NCI-H748 treated with DMSO at 0.1 percent for 48 hours (cell line): ENCODE measurements at regions not wholly inside any gene's neighbourhood (a gene's known extent, or its start where the extent isn't known, plus 50 kb on each side); places are given as distances from the start of the nearest gene placed in this dataset.
"Not testable (repeated sequence)": the region's sequence is repeated elsewhere in the genome, so short reads cannot be mapped to it uniquely, and the experiment has no call there.

Source experiments
- DNase-seq: peaks from one replicate; lab custom pipeline; 2025; lab: John Stamatoyannopoulos, UW

DNA sequence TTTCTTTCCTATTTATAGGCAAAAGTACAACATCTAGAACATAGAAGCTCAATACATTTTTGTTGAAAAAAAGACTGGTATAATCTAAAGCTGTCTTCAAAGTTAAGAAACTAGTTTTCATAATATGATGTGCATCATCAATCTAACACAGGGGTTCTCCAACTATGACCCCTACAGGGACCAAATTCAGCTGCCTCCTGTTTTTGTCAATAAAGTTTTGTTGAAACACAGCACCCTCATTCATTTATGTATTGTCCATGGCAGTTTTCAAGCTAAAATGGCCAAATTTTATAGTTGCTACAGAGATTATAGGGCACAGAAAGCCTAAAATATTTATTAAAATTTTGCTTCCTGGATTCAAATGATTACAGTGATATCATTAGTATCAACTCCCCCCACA is 452.9 kb downstream of the CCER1 start:
- no peak for DNase-seq

- DNase-seq, result no peak
Measured at GRCh38 chr12:90501412-90501811, 453.6 kb downstream of the CCER1 start.

DNA sequence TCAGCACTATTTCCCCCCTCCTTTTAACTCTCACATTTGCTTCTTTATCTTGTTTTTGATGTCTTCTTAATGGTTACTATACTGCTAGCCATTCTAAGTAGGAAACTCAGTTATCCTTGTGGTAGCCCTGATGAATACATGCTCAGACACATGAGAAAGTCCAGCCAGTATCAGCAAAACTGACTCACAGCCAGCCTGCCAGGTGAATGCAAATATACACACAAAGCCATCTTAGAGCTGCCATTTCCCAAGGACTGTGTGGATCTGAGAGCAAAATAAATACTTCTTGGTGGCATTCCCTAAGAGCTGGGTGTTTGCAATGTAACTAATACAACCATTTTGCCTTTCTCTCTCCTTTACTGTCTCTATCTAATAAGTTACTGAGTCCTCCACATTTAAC is 455.2 kb downstream of the CCER1 start:
- DNase-seq, result no peak

DNA sequence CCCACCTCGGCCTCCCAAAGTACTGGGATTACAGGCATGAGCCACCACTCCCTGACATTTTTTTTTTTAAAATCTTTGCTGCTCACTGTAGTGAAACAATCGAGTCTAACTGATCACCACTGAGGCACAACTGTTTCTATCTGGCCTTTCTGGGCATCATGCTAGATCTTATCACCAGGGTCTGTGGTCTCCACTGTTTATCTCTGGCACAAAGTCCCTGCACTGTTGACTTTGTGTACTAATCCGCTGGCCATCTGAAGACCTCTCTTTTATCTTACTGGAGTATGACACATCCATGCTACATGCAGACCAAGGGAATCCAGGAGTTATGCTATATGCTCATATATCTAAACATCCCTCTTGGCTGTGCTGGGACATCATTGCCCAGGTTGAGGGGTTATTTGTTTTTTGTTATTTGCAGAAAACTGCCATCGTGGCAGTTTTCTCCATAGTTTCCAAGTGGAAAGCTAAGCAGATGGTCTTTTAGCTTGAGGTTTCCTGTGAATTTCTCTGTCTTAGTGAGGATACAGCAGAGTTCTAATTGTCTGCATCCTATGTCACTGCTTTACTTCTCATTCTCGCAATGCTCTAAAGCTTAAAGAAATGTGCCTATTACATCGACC is 456.9 kb downstream of the CCER1 start:
- no peak for DNase-seq

DNA sequence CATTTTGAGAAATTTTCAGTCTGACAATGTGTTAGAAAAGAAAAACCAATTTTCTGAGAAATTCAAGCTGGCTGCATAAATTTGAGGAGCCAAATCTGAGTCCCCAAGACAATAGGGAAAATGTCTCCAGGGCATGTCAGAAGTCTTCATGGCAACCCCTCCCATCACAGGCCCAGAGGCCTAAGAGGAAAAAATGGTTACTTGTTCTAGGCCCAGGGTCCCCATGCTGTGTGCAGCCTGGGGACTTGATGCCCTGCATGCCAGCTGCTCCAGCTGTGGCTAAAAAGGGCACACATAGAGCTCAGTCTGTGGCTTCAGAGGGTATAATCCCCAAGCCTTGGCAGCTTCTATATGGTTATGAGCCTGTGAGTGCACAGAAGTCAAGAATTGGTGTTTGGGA is 464.6 kb downstream of the CCER1 start:
- DNase-seq, result no peak

GRCh38 chr12:90489141-90489540 is 465.8 kb downstream of the CCER1 start:
- no peak for DNase-seq

DNA sequence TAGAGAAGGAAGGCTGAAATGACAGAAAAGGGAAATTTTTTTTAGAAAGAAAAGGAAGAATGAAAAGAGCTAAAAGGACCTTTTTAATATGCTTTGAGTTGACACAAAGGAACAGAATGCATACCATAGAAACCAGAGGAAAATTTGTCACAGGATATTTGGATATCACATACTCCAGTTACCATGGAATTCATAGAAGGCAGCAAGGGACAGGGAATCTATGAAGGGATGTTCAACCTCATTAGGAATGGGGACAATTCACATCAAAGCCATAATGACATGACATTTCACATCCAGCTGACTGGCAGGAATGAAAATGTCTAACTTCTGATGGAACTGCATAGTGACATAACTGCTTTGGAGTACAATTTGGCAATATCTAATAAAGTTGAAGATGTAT is 469.4 kb downstream of the CCER1 start:
- no peak for DNase-seq

DNA sequence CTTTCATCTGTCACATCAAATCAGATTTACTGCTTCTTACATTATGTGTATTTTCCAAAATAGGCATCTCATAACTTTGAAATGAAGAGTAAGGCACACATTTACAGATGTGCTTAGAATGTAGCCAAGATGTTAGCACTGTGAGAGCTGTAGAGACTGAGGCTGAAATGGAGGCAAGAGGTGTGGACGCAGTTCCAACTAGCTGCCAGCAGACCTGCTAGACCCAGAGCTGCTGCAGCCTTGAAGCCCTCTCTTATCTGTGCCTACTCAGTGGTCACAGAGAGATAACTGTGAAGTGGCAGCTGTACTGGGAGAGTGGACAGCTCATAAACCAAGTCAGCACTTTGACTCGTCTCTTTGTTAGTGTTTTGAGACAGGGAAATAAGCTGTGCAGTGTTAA is 470.9 kb downstream of the CCER1 start:
- no peak for DNase-seq

DNA sequence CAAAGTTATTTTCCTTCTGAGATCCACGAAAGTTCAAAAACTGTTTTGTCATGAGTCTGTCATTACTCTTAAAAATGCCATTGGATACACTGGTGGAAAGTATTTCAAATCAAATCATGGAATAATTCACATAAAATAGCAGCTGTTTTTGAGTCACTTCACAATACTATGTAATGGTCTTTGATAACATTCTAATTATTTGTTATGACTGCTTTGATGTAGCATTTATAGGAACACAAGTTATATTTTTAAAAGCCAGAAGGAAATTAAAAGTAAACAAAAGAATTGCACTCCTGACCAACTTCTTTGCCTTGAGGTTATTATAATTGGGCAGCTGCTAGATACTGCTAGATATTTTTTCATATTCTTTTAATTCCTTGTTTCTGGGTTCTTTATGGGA is 473.2 kb downstream of the CCER1 start:
- no peak for DNase-seq

GRCh38 chr12:90479237-90479636 is 475.7 kb downstream of the CCER1 start:
- DNase-seq, result no peak

- no peak for DNase-seq
Measured at GRCh38 chr12:90473831-90474230, 481.1 kb downstream of the CCER1 start.

DNA sequence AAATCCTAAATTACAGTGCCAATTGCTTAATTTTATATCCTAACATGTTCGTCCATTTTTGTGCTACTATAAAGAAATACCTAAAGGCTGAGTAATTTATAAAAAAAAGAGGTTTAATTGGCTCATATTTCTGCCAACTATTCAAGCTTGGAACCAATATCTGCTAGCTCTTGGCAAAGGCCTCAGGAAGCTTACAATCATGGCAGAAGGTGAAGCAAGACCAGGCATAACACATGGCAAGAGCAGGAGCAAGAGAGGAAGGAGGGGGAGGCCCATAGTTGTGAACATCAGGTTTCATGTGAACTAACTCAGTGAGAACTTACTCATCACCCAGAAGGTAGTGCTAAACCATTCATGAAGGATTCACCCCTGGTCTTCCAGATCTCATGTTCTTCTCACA is 494.3 kb downstream of the CCER1 start:
- no peak for DNase-seq

DNA sequence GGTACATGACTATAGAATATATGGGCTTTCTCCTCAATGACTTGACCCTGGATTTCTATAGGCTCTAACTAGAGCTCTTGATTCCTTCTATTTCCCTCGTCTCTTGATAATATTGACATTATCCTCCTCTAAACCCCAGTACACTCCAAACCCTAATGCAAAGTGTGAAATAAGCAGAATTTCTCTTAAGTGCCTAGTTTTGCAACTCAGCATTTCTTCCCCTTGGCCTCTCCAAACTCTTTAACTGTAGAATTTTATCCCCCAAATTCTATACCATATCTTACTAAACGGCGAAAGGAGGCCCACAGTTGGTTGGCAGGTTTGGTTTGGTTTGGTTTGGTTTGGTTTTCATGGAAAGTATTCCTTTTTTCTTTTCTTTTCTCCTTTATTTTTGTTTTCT is 498.7 kb downstream of the CCER1 start:
- no peak for DNase-seq

GRCh38 chr12:90455756-90456155 is 499.2 kb downstream of the CCER1 start:
- no peak for DNase-seq

DNA sequence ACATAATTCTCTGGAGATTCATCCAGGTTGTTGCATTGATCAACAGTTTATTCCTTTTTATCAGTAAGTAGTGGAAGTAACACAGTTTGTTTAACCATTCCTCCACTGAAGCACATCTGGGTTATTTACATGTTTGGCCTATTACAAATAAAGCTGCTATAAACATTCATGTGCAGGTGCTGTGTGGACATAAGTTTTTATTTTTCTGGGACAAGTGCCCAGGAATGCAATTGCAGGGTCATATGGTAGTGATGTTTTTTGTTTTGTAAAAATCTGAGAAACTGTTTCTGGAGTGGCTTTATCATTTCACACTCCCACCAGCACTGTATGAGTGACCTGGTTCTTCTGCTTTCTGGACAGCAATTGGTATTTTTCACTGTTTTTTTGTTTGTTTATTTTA is 505.4 kb downstream of the CCER1 start:
- DNase-seq, result no peak

GRCh38 chr12:90443466-90443865 is 511.5 kb downstream of the CCER1 start:
- not testable (repeated sequence) for DNase-seq

- DNase-seq, result no peak
Measured at GRCh38 chr12:90441431-90441830, 513.5 kb downstream of the CCER1 start.

GRCh38 chr12:90428881-90429280 is 526.1 kb downstream of the CCER1 start:
- no peak for DNase-seq

- no peak for DNase-seq
Measured at GRCh38 chr12:90428465-90428864, 526.5 kb downstream of the CCER1 start.

DNA sequence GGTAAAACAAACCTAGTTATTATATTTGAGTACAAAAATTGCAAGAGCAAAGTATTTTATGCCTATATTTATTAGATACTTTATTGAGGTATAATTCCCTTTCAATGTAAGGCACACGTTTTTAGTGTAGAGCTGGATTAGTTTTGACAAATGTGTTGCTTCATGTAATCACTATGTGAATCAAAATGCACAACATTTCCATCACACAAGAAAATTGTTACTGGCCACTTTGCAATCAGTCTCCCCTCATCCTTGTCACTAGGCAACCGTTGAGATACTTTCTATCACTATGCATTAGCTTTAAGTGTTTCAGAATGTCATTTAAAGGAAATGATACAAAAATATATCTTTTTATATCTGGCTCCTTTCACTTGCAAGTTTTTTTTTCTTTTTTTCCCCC is 531.0 kb downstream of the CCER1 start:
- DNase-seq, result no peak

DNA sequence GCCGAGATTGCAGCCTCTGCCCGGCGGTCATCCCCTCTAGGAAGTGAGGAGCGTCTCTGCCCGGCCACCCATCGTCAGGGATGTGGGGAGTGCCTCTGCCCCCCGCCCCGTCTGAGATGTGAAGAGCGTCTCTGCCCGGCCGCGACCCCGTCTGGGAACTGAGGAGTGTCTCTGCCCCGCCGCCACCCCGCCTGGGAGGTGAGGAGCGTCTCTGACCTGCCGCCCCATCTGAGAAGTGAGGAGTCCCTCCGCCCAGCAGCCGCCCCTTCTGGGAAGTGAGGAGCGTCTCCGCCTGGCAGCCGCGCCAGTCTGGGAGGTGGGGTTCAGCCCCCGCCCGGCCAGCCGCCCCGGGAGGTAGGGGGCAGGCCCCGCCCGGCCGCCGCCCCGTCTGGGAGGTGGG is 544.0 kb downstream of the CCER1 start:
- DNase-seq, result no peak

- no peak for DNase-seq
Measured at GRCh38 chr12:90407841-90408240, 547.1 kb downstream of the CCER1 start.

DNA sequence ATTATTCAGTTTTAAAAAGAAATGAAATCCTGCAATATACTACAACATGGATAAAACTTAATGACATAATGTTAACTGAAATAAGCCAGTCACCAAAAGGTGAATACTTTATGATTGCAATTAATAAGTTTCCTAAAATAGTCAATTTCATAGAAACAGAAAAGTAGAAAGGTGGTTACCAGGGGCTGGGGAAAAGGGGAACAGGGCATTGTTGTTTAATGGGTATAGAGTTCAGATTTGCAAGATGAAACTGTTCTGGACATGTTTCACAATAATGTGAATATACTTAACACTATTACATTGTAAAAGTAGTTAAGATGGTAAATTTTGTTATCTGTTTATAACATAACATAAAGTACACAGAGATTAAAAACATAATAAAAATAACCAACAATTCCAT is 550.9 kb downstream of the CCER1 start:
- DNase-seq, result no peak

- no peak for DNase-seq
Measured at GRCh38 chr12:90401185-90401584, 553.8 kb downstream of the CCER1 start.

DNA sequence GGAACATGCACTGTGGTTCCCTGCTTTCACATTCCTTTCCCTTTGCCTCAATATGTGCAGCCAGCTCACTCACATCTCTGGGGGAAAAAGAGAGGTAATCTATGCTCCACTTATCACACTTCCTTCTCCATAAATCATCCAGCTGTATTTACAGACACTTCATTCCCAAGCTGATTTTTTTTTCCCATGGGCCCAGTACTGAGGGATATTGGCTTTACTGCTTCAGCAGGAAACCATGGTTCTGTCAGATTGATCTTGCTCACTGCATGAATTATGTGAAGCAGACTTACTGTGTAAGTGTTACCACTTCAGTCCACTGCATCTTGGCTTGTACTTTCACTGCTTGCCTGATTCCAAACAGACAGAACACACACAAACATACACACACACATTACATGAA is 555.6 kb downstream of the CCER1 start:
- DNase-seq, result no peak
